ENCODE measurements at regions not wholly inside any gene's neighbourhood (a gene's known extent, or its start where the extent isn't known, plus 50 kb on each side); places are given as distances from the start of the nearest gene placed in this dataset.

GRCh38 chr18:76589316-76589715, 94.3 kb upstream of the ZNF516 start:
- TF ChIP-seq CTCF (IDR thresholded peaks at IDR 0.05; ENCODE audit: extremely low read depth, low read depth, low read length) = no peak
- H2AFZ ChIP-seq (ENCODE audit: low read length) = peak overlapping the region; percentile 79
- H3K79me2 ChIP-seq (ENCODE audit: insufficient read depth, low read length) = no peaks in the 10 kb centered on the region
- no peaks in the 10 kb centered on the region for H3K4me1 ChIP-seq (ENCODE audit: insufficient read depth, low read length)
- no peaks in the 10 kb centered on the region for H3K9me3 ChIP-seq (ENCODE audit: low read depth, low read length)
- peaks cover 13% of the 10 kb centered on the region for H3K27me3 ChIP-seq (ENCODE audit: insufficient read depth, low read length)
- peak overlapping the region; percentile 66 for H3K4me3 ChIP-seq (ENCODE audit: insufficient read depth, low read length)
- peak overlapping the region; percentile 82 for H3K4me2 ChIP-seq (ENCODE audit: insufficient read depth, low read length)
- no peaks in the 10 kb centered on the region for H3K36me3 ChIP-seq (ENCODE audit: insufficient read depth, low read length)
- H3K27ac ChIP-seq (ENCODE audit: low read depth, low read length) = no peak overlapping the region
- H4K20me1 ChIP-seq (ENCODE audit: insufficient read depth, low read length) = no peaks in the 10 kb centered on the region
- DNase-seq (ENCODE audit: insufficient read length, low spot score, missing footprints) = peak; percentile 69

GRCh38 chr18:76588601-76589226, 93.7 kb upstream of the ZNF516 start:
- Histone ChIP-seq H3K79me2 (ENCODE audit: insufficient read depth, low read length) (no peaks in the 10 kb centered on the region), H3K4me3 (ENCODE audit: insufficient read depth, low read length) (peak overlapping the region; percentile 66), H3K4me1 (ENCODE audit: insufficient read depth, low read length) (no peaks in the 10 kb centered on the region), H3K36me3 (ENCODE audit: insufficient read depth, low read length) (no peaks in the 10 kb centered on the region), H2AFZ (ENCODE audit: low read length) (peak overlapping the region; percentile 79), H4K20me1 (ENCODE audit: insufficient read depth, low read length) (no peaks in the 10 kb centered on the region), H3K9me3 (ENCODE audit: low read depth, low read length) (no peaks in the 10 kb centered on the region), H3K27me3 (ENCODE audit: insufficient read depth, low read length) (peaks cover 13% of the 10 kb centered on the region), H3K4me2 (ENCODE audit: insufficient read depth, low read length) (peak overlapping the region; percentile 82), H3K27ac (ENCODE audit: low read depth, low read length) (no peak overlapping the region)
- TF ChIP-seq CTCF (IDR thresholded peaks at IDR 0.05; ENCODE audit: extremely low read depth, low read depth, low read length) = no peak
- DNase-seq (ENCODE audit: insufficient read length, low spot score, missing footprints) = no peak

GRCh38 chr18:76587879-76588271, 92.8 kb upstream of the ZNF516 start:
- H3K36me3 ChIP-seq (ENCODE audit: insufficient read depth, low read length) = no peaks in the 10 kb centered on the region
- no peaks in the 10 kb centered on the region for H3K4me1 ChIP-seq (ENCODE audit: insufficient read depth, low read length)
- H3K27ac ChIP-seq (ENCODE audit: low read depth, low read length) = no peak overlapping the region
- H3K9me3 ChIP-seq (ENCODE audit: low read depth, low read length) = no peaks in the 10 kb centered on the region
- DNase-seq (ENCODE audit: insufficient read length, low spot score, missing footprints) = no peak
- no peak overlapping the region for H3K4me3 ChIP-seq (ENCODE audit: insufficient read depth, low read length)
- H4K20me1 ChIP-seq (ENCODE audit: insufficient read depth, low read length) = no peaks in the 10 kb centered on the region
- H3K27me3 ChIP-seq (ENCODE audit: insufficient read depth, low read length) = peaks cover 17% of the 10 kb centered on the region
- H2AFZ ChIP-seq (ENCODE audit: low read length) = no peak overlapping the region
- H3K4me2 ChIP-seq (ENCODE audit: insufficient read depth, low read length) = no peak overlapping the region
- TF ChIP-seq CTCF (IDR thresholded peaks at IDR 0.05; ENCODE audit: extremely low read depth, low read depth, low read length) = no peak
- H3K79me2 ChIP-seq (ENCODE audit: insufficient read depth, low read length) = no peaks in the 10 kb centered on the region

- no peak for TF ChIP-seq CTCF (IDR thresholded peaks at IDR 0.05; ENCODE audit: extremely low read depth, low read depth, low read length)
- Histone ChIP-seq H3K4me1 (ENCODE audit: insufficient read depth, low read length) (no peaks in the 10 kb centered on the region), H3K27ac (ENCODE audit: low read depth, low read length) (no peak overlapping the region), H3K79me2 (ENCODE audit: insufficient read depth, low read length) (no peaks in the 10 kb centered on the region), H3K4me3 (ENCODE audit: insufficient read depth, low read length) (no peak overlapping the region), H3K9me3 (ENCODE audit: low read depth, low read length) (no peaks in the 10 kb centered on the region), H4K20me1 (ENCODE audit: insufficient read depth, low read length) (no peaks in the 10 kb centered on the region), H2AFZ (ENCODE audit: low read length) (no peak overlapping the region), H3K27me3 (ENCODE audit: insufficient read depth, low read length) (peaks cover 23% of the 10 kb centered on the region), H3K4me2 (ENCODE audit: insufficient read depth, low read length) (no peak overlapping the region), H3K36me3 (ENCODE audit: insufficient read depth, low read length) (no peaks in the 10 kb centered on the region)
- no peak for DNase-seq (ENCODE audit: insufficient read length, low spot score, missing footprints)
Measured at GRCh38 chr18:76587147-76587878, 92.3 kb upstream of the ZNF516 start.

Data from osteoblast (primary cell).